NCI-H69 (cell line): ENCODE measurements at regions not wholly inside any gene's neighbourhood (a gene's known extent, or its start where the extent isn't known, plus 50 kb on each side); places are given as distances from the start of the nearest gene placed in this dataset.
"Not testable (repeated sequence)": the region's sequence is repeated elsewhere in the genome, so short reads cannot be mapped to it uniquely, and the experiment has no call there.

Source experiments
- DNase-seq: peaks from one replicate; lab custom pipeline; 2025; lab: John Stamatoyannopoulos, UW

DNA sequence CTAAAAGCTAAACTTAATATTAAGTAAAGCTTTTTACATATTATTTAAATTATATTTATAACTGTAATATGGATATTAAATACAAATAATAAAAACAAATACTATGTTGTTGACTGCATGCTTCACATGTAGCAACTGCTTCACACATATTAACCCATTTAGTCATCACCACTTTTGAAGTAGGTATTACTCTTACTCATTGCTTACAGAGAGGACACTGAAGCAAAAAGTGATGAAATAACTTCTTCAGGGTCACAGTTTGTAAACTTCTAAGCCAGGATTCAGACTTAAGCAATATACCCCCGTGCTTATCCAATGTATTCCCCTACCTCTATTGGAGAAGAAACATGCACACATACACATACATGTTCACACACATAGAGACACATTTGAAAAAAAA is 166.6 kb downstream of the DKK2 start:
- no peak for DNase-seq

DNA sequence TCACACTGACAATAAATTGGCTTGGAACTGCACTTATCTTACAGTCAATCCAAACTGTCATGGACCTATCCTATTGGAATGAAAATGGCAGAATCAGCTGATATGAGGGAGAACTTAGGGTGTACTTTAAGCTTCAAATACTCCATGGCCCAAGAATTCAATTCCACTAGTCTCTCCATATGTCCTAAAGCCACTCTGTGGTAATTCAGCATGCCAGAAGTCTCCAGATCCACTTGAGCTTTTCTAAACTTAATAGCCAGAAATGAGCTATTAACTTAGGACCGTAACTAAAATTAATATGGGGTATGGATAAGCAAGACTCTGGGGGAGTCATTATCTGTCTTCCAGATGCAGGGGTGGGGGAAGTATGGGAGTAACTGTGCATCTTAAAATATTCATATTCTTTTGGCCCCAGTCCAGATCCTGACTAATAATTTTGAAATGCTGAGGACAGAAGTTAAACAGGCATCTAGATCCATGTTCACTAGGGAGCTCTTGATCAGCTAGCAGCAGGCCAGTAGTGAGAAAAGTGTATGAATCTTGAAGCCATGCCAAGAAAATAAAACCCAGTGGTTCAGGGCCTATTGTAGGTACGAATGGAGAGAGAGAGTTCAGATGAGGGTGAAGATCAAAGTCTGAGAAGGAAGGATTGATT is 167.6 kb downstream of the DKK2 start:
- DNase-seq, result no peak

DNA sequence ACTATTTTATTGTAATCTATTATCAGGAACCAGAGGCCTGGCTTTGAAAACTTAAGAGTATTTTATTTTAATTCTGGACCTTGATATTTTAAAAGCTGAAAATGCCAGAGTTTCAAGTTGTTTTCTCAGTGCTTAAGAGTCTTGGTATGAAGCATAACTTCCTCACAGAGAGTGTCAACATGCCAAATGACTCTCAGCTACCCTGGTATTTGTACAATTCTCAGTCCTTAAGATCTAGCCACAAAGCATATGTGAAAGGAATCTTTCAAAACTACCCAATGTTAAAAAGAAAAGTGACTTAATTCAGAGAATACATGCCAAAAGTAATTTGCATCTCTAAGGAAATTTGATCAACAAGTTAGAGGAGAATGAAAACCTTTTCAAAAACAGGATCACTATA is 171.9 kb downstream of the DKK2 start:
- no peak for DNase-seq

DNA sequence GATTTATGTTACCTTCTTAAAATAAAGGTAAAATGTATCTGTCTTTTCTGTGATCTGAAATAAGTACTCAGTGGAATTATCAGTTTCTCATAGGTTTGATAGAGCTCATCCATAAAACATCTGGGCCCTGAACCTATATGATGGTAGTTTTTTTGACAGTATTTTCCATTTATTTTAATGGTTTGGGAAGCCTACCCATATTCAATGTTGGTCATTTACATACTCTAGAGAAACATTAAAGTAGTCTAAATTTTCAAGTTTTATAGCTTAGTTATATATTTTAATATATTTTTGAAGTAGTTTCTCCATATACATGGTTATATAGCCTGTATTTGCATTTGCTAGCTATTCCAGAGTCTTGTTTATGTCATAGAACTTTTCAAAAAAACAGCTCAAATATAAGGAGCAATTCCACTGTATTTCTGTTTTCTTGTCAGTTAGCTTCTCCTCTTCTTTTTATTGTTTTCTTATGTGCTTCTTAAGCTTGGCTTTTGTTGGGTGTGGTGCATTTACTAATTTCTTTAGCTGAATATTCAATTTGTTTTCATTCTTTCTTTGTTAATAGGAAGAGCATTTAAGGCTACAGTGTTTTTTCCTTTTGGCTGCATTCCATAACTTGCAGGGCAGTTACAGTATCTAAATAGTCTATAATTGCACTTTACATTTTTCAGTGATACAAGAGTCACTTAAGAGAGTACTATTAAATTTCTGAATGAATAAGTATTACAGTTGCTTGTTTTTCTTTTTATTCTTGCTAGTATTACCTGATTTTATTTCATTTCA is 181.4 kb downstream of the DKK2 start:
- DNase-seq, result no peak

DNA sequence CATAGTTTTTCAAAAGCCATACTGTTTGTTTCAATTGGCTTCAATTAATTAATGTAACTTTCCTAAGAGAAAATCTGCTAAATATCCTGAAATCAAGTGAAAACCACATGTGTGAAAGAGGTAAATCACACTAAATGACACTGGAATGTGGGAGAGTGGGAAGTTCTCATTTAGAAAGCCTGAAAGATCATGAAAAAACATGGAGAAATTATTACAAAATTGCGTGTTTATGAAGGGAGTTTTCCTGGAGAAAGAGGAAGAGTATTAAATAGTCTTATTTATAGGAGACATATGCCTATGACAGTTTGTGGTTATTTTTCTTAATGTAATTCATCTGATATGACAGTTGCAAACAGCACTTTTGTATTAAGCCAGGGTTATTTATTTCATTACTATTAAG is 183.7 kb downstream of the DKK2 start:
- no peak for DNase-seq

DNA sequence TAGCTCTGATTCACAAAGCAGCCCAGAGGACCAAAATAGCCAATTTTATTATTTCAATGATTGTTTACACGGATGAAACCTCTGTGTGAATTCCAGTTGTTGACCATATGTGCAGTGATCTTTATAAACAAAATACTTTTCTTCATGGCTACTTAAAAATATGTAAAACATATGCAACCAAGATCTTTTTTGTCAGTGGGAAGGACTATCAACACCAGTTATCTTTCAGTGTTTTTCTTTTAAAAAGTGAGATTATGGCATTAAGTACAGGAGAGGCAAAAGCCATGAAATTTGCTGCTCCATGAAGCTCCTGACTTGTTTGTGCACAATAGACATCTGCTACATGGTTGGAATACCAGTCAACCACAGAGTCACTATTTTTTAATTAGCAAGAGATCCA is 184.4 kb downstream of the DKK2 start:
- no peak for DNase-seq

DNA sequence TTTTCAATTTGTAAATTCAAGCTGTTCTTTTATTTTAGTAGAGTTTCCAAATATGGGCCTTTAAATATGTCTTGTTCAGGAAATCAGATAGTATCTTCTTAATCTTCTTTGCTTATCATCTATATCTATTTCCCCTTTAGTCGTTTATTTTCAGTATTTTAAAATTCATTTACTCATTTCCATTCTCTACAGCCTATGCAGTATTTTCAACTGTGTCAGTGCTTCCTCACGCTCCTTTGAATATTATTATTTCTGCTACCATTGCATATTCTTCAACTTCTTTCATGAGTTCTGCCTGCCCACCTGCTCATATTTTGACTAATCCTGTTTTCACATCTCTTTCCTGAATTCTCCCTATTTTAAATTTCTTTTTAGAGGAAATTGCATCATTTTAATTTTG is 185.4 kb downstream of the DKK2 start:
- DNase-seq, result no peak

DNA sequence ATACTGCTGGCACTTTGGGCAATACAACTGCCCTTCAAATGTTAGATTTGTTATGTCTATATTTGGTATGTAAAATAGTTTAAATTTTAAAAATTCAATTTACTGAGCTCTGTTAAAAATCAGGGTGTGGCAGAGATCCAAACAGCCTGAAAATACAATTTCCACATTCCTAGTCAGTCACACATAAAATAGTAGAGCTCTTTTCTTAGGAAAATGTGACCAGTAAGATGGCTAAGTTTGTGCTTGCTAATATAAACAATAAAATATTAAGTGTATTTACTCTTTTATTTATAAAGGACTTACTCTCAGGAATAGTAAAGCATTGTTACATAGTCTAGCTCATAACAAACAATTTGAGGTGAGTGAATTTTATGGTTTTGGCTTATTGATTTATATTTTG is 200.2 kb downstream of the DKK2 start:
- DNase-seq, result no peak

DNA sequence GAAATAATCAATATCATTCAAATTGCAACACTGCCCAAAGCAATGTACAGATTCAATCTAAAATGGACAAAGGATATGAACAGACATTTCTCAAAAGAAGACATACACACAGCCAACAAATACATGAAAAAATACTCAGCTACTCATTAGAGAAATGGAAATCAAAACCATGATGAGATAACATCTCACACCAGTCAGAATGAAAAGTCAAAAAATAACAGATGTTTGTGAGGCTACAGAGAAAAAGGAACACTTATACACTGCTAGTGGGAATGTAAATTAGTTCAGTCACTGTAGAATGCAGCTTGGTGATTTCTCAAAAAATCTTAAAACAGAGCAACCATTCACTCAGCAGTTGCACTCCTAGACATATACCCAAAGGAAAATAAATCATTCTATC is 205.2 kb downstream of the DKK2 start:
- no peak for DNase-seq

DNA sequence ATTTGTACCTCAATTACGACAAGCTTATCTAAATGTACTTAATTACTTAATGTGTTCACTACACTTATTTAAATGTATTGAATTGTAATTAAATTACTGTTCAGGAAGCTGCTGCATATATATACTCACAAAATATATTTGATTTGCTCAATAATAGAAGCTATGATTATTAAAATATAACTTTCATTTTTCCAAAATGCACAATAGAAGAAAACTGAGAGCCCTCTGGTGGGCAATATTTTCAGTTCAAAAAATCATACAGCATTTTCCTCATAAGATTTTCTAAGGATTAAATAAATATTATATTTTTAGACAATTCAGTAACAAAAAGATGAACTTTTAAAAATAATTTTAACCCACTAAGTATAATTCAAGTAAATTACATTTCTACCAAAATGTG is 217.3 kb downstream of the DKK2 start:
- DNase-seq, result no peak

DNA sequence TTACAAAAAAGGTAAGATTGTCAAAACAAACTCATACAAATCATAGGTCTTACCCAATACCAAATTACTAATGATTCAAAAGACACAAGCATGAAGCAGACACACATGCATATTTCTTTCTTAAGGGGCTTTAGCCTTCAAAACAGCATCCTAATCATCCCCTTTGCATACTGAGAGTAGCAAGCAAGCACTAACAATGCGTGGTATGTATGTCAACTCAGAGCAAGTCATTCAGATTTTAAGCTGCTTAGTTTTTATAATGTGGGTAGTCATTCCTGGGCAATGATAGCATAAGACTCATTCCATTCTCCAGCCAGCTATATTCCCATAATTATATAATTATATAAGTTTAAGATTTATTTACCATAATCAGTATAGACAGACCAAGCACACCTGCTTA is 219.6 kb downstream of the DKK2 start:
- DNase-seq, result no peak

DNA sequence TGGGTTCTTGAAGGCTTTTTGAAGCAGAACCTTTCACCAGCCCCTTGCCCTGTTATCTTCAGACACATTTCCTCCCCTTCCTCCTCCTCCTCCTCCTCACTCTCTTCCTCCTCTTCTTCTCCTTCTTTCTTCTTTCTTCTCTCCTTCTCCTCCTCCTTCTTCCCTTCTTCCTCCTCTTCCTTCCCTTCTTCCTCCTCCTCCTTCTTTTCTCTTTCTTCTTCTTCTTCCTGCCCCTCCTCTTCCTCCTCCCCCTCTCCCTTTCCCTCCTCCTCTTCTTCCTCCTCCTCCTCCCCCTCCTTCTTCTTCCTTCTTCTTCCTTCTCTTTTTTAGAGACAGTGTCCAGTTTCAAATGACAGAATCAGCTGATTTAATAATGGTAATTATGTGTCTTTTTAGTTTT is 226.0 kb downstream of the DKK2 start:
- DNase-seq, result no peak

DNA sequence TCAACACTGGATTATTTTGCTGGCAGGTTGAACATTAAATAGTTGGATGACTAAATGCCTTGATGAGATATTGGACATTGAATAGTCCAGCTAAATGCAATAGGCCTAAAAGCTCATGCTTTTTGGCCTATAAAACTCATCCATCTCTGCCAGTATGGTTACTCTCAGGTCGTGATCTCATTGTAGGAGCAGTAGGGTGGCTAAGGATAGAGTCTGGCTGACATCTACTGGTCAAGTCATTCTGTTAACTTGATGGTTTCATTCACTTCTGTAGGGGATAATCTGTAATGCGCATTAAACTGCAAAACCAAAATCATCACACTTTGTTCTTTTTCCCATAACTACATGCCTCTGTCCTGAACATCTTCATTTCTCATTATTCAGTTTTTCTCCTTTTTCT is 227.0 kb downstream of the DKK2 start:
- DNase-seq, result peak; percentile 1

DNA sequence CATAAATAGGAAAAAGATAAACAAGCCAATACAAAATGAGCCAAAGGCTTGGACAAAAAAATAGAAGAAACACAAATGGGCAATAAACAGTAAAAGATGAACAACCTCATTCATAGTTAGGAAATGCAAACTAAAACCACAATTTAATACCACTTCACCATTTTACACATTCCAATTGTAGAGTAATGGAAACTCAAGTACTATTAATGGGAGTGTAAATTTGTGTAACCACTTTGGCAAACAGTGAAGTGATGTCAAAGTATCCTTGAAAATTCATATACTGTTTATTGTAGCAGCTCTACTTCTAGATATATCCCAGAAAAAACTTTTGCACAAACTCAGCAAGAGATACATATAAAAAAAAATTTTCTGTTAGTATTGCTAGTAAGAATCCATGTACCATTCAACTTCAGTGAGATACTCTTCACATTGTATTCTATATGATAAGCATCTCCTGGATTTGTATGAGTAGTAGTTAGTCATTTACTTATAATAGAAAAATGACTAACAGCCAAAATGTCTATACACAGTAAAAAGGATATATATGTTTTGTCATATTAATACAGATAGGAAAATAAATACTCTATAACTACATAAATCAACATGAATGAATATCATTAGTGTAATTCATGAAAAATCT is 229.8 kb downstream of the DKK2 start:
- no peak for DNase-seq

DNA sequence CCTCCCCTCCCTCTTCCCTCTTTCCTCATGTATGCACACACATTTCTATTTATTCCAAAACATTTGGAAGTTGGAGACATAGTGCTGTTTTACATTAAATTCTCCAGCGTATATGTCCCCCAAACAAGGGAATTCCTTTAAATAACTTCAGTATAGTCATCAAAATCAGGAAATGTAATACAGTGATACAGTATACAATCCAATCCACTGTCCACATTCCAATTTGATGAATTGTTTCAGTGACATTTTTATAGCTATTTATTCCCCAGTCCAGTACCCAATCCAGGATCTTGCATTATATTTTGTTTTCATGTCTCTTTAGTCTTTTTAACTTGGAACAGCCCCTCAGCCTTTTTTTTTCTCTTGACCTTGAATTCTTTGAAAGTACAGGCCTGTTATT is 233.0 kb downstream of the DKK2 start:
- DNase-seq, result no peak

DNA sequence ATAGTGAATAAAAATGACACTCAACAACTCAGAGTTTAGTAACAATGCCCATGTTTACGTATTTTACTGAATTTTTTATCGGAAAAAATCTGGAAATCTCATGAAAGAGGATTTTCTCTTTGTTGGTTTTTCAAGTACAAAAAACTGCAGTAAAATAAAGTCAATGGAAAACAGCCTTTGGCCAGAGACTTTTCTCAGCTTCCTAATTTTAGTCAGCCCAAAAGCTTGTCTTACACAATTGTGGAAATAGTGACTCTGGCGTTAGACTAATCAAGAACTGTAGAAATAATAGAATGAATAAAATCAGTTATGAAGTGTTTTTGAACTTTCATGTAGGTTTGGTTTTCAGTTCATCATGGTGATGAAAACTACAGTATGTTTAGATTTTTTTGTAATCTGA is 234.7 kb downstream of the DKK2 start:
- DNase-seq, result no peak

DNA sequence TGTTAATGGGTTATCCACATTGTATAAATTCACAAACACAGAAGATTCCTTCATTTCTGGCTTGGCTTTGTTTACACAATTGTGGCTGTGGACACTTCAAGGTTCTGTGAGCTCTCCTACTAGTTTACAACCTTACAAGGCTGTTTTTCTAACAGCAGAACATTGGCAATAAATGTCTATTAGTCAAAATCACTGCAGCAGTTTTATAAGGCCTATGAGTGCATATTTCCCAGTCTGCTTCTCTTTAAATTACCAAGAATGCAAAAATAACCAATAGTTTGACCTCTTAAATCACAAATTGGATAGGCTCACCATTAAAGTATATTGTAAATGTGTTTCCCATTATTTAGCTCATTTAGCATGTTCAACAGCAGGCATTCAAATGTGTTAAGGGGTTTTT is 239.2 kb downstream of the DKK2 start:
- no peak for DNase-seq

DNA sequence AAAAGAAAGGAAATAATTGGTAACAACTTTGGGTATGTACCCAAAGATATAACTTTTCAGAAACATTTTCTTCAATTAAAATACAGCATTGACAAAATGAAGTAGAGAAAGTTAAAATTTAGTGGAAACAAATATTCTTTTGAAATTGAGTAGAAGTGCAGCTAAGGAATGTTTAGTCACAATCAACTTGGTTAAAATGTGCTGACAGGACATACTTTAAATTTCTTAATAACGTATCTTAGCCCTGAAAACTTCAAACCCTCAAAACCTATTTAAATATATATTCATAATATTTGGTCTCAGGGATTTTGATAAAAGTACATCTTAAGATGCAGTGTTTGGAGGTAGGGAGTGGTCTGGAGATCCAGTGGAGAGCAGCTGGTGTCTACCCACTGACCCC is 240.8 kb downstream of the DKK2 start:
- no peak for DNase-seq

DNA sequence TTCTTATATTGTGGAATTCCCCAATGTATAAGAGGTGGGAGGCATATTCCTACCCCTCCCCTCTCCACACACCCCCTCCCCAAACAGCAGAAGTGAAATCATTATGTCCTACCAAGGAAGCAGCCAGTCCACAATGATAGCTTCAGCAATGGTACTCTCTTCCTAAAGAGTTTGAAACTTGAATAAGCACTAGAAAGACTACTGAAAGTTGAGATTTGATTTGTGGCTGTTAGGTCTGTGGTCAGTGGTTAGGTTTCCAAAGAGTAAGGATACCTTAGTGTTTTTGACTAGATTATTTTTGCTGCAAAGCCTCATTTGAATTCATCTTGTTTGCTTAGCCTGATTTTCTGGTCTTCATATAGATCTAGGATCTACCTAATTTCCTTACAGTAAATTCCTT is 242.2 kb downstream of the DKK2 start:
- DNase-seq, result no peak

DNA sequence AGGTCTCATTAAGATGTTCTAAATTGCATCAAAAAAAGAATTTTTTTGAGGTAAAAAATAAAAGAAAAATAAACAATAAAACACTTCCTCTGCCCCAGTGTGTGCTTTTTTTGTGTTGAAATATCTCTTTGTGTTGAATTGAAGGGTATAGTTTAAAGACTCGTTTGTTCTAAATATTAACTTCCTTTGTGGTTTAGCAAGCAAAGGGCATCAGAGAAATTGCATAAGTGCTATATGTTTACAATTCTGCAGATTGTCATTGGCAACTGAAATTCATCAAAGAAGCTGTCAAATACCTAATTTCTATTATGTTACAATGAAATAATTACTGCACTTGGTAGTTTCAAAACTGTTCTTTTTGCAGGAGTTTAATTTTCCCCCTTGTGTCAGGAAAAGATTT is 260.5 kb downstream of the DKK2 start:
- DNase-seq, result no peak

DNA sequence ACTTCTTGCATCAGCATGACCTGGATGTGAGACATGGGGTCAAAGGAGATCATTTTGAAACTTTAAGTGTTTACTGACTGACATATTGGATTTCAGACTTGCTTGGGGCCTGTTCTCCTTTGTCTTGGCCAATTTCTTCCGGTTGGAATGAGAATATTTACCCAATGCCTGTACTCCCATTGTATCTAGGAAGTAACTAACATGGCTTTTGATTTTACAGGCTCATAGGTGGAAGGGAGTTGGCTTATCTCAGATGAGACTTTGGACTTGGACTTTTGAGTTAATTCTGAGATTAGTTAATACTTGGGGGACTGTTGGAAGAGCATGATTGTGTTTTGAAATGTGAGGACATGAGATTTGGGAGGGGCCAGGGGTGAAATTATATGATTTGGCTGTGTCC is 262.1 kb downstream of the DKK2 start:
- DNase-seq, result not testable (repeated sequence)

DNA sequence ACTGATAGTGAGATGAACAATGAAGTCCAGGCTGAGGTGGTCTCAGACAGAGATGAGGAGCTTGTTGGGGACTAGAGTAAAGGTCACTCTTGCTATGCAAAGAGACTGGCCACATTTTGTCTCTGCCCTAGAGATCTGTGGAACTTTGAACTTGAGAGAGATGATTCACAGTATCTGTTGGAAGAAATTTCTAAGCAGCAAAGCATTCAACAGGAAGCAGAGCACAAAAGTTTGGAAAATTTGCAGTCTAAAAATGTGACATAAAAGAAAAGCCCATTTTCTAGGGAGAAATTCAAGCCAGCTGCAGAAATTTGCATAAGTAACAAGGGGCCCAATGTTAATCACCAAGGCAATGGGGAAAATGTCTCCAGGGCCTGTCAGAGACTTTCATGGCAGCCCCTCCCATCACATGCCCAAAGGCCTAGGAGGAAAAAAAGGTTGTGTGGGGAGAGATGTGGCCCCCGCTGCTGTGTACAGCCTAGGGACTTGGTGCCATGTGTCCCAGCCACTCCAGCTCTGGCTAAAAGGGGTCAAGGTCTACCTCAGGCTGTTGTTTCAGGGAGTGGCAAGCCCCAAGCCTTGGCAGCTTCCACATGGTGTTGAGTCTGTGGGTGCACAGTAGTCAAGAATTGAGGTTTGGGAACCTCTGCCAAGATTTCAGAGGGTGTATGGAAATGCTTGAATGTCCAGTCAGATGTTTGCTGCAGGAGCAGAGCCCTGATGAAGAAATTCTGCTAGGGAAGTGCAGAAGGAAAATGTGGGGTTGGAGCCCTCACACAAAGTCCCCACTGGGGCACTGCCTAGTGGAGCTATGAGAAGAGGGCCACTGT is 262.8 kb downstream of the DKK2 start:
- DNase-seq, result no peak

DNA sequence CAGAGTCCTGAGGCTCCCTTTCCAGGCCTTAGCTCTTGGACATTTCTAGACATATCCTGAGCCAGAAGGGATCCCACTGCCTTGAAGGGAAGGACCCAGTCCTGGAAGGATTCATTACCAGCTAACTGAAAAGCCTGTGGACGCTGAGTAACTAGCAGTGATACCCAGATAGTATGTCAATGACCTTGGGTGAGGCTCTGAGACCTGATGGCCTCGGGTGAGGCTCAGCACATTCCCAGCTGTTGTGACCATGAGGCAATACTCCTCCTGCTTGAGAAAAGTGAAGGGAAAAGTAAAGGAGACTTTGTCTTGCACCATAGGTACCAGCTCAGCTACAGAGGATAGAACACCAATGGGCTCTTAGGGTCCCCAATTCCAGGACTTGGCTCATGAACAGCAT is 268.1 kb downstream of the DKK2 start:
- DNase-seq, result no peak
